GM12875 (cell line): ENCODE measurements at regions not wholly inside any gene's neighbourhood (a gene's known extent, or its start where the extent isn't known, plus 50 kb on each side); places are given as distances from the start of the nearest gene placed in this dataset.

Source experiments
- H3K4me3 ChIP-seq: one replicate; pipeline ENCODE4 v1.5.1; 2011; ENCODE audit warnings: low read depth, low read length, control low read depth
- TF ChIP-seq, protein P1 (sequence below): IDR thresholded peaks from 2 replicates; pipeline ENCODE4 v1.5.1; 2011; ENCODE audit warnings: low read depth, mild to moderate bottlenecking, control low read depth, inconsistent platforms, low read length, moderate library complexity, borderline replicate concordance; ENCODE audit not compliant: insufficient read depth

DNA sequence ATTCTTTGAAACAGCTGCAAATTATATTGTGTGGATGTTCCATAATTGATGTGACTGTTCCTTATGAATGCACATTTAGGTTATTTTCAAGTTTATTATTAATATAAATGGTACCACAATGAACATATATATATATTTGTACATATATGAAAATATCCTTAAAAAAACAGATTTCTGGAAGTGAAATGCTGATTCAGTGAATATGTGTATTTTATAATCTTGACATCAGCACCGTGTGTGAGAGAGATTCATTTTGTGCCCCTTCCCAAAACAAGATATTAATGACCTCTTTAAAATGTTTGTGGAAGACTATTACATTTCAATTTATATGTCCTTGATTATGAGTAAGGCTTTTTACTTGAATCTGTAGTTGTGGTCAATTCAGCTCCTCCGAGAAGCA, 75.7 kb upstream of the PTPRT start:
- TF ChIP-seq, protein P1, sequence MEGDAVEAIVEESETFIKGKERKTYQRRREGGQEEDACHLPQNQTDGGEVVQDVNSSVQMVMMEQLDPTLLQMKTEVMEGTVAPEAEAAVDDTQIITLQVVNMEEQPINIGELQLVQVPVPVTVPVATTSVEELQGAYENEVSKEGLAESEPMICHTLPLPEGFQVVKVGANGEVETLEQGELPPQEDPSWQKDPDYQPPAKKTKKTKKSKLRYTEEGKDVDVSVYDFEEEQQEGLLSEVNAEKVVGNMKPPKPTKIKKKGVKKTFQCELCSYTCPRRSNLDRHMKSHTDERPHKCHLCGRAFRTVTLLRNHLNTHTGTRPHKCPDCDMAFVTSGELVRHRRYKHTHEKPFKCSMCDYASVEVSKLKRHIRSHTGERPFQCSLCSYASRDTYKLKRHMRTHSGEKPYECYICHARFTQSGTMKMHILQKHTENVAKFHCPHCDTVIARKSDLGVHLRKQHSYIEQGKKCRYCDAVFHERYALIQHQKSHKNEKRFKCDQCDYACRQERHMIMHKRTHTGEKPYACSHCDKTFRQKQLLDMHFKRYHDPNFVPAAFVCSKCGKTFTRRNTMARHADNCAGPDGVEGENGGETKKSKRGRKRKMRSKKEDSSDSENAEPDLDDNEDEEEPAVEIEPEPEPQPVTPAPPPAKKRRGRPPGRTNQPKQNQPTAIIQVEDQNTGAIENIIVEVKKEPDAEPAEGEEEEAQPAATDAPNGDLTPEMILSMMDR = no peak
- no peak overlapping the region for H3K4me3 ChIP-seq

DNA sequence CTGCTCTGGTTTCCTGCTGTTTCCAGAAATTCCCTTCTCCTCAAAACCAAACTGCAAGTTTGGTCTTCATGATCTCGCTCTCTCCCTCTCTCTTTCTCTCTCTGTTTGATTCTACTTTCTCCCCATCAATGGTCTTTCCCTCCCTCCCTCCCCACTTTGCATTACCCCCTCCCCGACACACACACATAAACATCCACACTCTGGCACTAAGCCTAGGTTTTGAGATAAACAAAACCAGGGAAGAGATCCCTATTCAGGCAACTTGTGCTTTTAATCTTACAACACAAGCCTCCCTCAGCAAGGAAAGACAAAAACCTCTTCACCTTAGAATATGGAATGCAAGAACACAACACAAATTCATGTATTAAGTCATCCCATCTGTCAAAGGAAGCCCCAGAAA, 73.5 kb upstream of the PTPRT start:
- TF ChIP-seq, protein P1 = no peak
- H3K4me3 ChIP-seq = no peak overlapping the region

DNA sequence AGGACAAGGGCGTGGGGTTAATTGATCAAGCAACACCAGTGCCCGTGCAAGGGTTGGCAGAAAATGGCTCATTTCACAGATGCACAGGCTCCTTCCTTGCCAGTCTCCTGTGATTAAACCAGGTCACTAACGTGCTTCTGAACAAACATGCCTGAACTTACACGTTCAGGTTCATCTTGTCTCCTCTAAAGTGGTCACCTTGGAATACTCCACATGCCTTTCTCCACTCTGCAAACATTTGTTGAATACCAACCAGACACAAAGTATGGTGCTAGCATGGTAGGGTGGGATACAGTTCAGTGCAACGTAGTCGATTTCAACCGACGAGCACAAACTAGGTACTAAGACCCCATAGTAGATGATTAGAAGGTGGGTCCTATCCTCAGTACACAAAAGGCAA, 72.6 kb upstream of the PTPRT start:
- no peak overlapping the region for H3K4me3 ChIP-seq
- TF ChIP-seq, protein P1 = no peak

DNA sequence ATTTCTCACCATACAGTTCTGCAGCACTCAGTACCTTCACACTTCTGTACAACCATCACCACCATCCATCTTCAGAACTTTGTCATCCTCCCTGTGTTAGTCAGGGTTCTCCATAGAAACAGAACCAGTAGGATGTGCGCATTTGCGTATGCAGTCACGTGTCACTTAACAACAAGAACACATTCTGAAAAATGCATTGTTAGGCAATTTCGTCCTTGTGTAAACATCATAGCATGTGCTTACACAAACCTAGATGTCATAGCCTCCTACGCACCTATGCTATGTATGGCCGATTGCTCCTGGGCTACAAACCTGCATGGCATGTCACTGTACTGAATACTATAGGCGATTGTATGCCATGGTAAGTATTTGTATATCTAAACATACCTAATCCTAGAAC, 66.2 kb upstream of the PTPRT start:
- TF ChIP-seq, protein P1 = no peak
- no peak overlapping the region for H3K4me3 ChIP-seq

DNA sequence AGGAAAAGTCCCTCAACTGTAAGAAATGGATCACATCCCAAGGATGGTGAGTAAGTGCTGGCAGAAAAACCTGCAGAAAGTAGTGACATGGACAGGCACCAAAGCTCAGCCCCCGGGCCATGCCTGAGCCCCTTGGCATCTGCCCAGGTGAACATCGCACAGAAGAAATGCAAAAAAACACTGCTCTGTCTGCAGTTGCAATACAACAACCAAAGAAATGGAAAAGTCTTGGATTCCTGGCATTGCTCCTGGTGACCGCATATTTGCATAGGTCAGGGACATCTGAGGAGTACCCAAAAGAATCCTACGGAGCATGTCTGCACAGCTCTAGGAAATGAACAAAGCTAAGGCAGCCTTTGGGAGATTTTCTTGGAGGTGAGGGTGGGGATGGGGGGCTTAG, 63.1 kb upstream of the PTPRT start:
- TF ChIP-seq, protein P1 = no peak

DNA sequence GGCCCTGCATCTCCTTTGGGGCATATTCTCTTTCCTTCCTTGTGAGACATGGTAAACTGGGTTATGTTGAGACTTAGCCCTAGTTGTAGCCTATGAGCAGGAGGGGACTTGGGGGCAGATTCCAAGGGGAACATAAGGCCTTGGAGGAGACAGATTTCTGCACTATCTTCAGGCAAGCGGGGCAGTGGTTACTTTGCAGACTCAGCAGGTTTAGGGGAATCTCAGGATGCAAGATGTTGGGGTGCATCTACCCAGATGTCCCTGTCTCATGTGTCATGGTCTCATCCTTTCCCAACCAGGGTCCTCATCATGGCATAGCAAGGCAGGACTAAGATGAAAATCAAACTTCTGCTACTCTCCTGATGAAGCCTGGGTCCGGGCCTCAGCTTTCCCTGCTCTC, 58.6 kb upstream of the PTPRT start:
- TF ChIP-seq, protein P1 = no peak
- H3K4me3 ChIP-seq = no peak overlapping the region

More for the DNA sequence above, 63.1 kb upstream of the PTPRT start:
- H3K4me3 ChIP-seq = no peak overlapping the region

DNA sequence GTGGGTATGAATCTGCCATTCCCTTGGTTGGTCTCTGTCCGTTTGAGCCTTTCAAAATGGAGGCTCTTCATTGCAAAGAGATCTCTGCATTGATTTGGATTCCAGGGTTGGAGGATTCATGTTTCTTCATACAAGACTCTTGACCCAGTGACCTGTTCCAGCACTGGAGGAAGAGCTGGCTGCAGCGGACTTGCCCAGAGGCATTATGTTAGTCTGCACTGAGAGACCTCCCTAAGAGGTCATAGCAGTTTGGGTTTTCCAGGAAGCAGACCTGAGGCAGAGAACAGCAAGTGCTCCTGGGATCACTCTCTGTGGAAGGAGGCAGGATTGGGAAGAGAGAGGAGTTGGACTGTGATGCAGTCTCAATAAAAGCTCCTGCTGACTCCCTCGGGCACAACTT, 57.7 kb upstream of the PTPRT start:
- TF ChIP-seq, protein P1 = no peak
- H3K4me3 ChIP-seq = no peak overlapping the region
